GOT3 (cell line): ENCODE measurements at regions not wholly inside any gene's neighbourhood (a gene's known extent, or its start where the extent isn't known, plus 50 kb on each side); places are given as distances from the start of the nearest gene placed in this dataset.
"Not testable (repeated sequence)": the region's sequence is repeated elsewhere in the genome, so short reads cannot be mapped to it uniquely, and the experiment has no call there.

ENCODE experiments used
- DNase-seq: peaks from one replicate; lab custom pipeline; 2025; ENCODE audit warnings: mixed read lengths; lab: John Stamatoyannopoulos, UW

DNA sequence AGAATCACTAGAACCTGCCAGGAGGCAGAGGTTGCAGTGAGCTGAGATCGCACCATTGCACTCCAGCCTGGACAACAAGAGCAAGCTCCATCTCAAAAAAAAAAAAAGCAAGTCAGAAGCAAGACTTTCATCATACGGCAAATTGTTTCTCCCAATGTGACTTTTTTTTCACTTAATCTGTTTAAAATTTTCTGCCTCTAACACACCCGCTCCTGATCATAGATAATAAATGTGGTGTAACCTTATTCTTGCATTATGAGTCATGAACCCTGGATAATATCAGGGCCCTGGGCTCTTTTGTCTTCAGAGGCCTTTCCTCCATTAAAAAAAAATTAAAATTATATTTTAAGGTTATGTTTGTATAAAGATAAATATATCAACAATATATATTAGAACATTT is 111.4 kb upstream of the JCAD start:
- DNase-seq, result no peak

DNA sequence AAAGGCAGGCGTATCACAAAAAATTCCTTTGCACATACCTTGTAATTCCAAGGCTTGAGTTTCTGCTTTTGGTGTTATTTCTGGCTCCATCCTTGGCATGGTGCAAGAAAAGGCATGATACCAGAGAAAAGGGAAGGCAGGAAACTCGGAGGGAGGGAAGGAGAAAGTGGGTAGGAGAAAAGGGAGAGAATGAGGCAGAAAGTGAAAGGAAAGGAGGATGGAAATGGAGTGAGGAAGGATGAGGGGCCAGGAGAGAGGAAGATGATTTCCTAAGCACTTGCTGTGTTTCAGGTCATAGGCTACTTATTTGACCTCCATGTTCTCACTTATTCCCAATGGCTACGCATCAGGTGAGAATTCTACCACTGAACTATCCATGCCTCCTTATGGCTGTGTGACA is 110.8 kb upstream of the JCAD start:
- no peak for DNase-seq

DNA sequence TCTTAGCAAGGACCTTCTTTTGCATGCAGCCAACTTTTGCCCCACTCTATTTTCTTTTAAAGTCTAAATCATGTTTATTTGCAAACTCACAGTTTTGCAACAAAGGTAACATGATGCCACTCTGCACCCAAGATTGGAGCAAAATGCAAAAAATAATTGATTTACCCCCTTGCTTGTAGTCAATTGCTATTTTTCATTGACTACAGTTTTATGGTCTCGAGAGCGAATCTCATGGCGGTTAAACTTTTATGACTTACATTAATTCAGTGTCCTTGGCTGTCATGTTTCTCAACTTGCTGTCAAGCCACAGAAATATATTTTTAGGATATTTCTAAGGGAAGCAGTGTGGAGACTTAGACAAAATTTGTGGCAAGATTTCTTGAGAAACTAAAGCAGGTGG is 110.0 kb upstream of the JCAD start:
- no peak for DNase-seq

DNA sequence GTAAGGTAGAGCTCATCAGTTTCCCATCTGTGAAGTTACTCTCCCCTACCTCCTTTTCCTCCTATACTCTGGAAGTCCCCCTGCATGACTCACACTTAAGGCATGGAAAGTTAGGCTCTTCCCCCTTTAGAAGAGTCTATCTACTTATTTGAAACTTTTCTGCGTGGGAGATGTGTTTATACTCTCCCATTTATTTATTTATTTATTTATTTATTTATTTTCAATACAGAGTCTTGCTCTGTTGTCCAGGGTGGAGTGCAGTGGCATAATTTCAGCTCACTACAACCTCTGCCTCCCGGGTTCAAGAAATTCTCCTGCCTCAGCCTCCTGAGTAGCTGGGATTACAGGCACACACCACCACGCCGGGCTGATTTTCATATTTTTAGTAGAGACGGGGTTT is 107.5 kb upstream of the JCAD start:
- DNase-seq, result no peak

DNA sequence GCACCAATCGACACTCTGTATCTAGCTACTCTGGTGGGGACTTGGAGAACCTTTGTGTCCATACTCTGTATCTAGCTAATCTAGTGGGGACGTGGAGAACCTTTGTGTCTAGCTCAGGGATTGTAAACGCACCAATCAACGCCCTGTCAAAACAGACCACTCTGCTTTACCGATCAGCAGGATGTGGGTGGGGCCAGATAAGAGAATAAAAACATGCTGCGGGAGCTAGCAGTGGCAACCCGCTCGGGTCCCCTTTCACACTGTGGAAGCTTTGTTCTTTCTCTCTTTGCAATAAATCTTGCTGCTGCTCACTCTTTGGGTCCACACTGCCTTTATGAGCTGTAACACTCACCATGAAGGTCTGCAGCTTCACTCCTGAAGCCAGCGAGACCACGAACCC is 104.0 kb upstream of the JCAD start:
- DNase-seq, result not testable (repeated sequence)

DNA sequence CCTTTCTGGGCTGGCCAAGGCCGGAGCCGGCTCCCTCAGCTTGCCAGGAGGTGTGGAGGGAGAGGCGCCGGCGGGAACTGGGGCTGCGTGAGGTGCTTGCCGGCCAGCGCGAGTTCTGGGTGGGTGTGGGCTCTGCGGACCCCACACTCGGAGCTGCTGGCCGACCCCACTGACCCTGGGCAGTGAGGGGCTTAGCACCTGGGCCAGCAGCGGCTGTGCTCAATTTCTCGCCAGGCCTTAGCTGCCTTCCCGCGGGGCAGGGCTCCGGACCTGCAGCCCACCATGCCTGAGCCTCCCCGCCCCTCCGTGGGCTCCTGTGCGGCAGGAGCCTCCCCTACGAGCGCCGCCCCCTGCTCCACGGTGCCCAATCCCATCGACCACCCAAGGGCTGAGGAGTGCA is 103.4 kb upstream of the JCAD start:
- DNase-seq, result not testable (repeated sequence)

DNA sequence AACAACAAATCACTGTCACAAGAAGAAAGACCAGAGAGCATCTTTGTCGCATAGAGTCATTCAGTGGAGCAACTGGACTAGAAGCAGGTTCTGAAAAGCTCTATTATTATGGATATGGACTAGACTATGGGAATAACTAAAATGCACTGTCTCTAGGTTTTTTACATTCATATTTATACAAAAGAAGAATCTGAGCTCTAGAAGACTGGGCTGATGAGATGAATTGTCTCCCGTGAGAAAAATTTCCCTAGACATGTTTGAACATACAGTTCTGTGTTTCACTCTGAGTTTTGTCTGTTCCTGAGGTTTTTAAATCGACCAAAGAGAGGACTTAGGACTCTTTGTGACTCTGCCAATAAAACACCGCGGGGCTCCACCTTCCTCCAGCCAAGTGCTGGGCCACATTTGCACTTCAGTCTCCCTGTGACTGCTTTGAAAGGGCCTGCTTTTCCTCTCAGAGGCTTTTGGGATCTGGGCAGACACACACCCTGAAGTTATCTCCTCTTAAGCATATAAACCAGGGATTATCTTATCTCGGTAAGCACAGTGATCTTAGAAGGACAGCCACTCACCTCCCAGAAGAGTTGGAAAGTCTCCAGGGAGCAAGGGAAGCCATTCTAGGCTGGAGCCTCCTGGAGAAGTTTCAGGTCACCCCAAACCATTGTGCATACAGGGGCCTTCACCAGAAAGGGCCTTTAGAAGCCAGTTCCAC is 101.0 kb upstream of the JCAD start:
- DNase-seq, result no peak

DNA sequence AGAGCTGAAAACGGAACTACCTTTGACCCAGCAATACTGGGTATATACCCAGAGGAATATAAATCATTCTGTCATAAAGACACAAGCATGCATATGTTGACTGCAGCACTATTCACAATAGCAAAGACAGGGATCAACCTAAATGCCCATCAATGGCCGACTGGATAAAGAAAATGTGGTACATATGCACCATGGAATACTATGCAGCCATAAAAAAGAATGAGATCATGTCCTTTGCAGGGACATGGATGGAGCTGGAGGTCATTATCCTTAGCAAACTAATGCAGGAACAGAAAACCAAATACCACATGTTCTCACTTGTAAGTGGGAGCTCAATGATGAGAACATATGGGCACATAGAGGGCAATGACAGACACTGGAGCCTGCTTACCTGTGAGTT is 100.2 kb upstream of the JCAD start:
- DNase-seq, result not testable (repeated sequence)

DNA sequence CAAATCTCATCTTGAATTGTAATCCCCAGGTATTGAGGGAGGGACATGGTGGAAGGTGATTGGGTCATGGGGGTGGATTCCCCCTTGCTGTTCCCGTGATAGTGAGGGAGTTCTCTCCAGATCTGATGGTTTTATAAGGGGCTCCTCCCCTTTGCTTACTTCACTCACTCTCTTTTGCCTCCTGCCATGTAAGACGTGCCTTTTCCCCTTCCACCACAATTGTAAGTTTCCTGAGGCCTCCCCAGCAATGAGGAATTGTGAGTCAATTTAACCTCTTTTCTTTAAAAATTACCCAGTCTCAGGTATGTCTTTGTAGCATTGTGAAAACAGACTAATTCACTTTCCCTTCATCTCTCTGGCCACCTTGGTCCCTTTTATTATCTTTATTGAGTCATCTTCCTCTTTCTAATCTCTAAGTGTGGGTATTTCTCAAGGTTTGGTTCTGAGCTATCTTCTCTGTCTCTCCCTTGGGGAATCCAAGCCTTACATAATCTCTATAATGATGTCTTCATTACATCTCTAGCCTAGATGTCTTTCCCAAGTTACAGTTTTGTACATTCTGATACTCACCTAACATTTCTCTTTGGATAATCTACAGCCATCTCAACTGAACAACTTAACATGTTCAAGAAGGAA is 99.1 kb upstream of the JCAD start:
- no peak for DNase-seq

DNA sequence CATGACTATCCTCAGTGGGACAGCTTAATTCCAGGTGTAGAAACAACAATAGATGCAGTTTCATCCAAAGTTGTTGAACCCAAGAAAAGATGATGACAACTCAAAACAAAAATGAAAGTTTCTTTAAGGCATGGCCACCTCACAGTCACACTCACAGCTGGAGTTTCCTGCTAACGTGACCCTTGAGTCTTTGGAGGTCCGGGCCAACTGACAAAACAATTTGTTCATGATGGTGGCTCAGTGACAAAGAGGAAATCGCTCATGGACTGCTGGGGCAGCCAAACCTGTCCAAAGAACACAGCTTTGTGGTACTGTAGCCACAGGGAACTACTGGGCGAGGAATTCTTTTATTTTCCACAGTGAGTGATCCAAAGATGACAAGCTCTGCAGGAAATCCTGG is 96.0 kb upstream of the JCAD start:
- DNase-seq, result no peak

DNA sequence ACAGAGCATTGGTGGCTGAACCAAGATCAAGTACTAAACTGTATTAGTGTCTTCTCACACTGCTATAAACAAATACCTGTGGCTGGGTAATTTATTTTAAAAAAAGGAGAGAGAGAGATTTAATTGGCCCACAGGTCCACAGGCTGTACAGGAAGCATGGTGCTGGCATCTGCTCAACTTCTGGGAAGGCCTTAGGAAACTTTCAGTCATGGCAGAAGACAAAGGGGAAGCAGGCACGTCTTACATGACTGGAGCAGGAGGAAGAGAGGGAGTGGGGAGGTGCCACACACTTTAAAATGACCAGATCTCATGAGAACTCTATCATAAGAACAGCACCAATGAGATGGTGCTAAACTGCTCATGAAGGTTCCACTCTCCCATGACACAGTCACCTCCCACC is 95.2 kb upstream of the JCAD start:
- DNase-seq, result no peak

DNA sequence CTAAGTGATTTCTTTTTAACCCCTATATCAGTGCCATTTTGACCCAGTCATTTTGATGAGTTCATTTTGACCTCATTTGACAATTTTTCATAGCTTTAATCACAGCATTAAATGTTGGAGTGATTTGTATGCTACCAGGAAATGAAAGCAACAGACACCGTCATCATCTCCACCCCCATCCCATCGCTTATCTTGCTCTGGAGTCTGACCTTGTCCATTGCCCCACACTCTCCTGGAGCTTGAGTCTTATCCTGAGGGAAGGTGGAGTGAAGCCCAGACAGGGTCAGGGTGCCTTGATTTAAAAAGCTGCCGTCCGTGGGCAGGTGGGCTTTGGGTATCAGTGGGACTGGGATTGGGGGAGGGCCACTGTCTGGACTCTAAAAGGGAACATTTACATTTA is 94.7 kb upstream of the JCAD start:
- DNase-seq, result no peak

DNA sequence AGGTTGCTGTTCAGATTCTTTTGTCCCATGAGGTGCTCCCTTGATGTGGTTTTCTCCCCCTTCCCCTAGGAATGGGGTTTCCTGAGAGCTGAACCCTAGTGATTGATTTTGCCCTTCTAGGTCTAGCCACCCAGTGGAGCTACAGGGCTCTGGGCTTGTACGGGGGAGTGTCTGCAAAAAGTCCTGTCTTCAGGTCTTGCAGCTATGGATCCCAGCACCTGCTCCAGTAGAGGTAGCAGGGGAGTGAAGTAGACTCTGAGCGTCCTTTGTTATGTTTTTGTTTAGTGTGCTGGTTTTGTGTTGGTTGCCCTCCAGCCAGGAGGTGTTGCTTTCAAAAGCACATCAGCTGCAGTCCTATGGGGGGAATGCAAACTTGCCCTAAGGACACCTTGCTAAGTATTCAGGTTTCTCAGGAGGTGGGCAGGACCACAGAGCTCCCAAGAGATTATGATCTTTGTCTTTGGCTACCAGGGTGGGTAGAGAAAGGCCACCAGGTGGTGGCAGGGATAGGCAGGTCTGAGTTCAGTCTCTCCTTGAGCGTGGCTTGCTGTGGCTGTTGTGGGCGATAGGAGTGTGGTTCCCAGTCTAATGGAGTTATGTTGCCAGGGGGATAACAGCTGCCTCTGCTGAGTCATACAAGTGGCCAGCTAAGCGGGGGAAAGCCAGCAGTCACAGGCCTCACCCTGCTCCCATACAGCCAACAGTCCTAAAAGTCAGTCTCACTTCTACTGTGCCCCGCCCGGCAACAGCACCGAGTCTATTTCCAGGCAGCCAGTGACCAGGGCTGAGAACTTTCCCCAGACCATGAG is 92.4 kb upstream of the JCAD start:
- peak; percentile 37 for DNase-seq

DNA sequence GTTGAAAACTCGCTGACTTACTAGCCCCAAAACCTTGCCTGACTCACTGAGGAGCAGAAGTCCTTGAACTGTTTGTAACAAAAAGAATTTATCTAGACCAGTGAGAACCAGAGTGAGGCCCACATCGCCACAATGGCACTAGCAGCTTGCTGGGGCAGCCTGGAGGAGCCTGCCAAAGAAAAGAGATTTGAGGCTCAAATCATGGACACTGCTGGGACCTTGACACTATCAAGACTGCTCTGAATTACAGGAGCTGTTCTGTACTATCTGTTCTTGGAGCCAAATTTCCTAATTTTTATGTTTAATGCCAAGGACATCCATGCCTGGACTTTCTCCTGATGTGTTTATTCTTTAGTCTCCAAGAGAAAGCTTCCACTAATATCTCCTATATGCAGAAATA is 82.0 kb upstream of the JCAD start:
- no peak for DNase-seq

DNA sequence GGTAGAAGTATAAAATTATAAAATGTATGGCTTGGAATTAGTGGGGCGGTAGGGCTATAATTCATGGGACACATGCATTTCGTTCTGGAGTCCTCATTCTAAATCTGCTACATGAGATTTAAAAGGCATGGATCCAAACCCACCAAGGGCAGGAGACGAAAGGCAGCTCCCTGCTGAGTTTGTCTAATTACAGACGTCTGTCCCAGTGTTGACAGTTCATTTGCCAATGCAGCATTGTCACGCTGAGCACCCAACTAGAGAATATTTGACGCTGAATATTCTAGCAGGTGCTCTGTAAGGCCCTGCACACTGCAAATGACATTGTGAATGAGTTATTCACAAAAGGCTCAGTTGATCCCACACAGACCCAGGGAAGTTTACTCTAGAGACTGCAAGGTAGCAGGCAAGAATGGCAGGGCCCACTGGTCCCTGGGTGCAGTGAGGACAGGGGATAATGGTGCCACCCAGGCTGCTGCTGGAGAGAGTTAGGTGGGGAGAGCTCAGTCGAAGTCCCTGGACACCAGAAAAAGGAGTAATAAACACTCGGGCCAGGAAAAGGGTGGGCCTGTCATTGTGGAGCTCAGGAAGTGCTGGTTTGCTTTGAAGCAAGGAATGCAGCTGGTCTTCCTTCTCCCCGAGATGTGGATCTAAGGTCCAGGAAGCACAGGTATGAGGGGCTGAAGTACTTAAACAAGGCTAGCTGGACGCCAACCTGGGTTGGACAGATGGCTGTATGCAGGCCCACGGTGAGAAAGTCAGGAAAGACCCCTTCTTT is 75.0 kb upstream of the JCAD start:
- no peak for DNase-seq

DNA sequence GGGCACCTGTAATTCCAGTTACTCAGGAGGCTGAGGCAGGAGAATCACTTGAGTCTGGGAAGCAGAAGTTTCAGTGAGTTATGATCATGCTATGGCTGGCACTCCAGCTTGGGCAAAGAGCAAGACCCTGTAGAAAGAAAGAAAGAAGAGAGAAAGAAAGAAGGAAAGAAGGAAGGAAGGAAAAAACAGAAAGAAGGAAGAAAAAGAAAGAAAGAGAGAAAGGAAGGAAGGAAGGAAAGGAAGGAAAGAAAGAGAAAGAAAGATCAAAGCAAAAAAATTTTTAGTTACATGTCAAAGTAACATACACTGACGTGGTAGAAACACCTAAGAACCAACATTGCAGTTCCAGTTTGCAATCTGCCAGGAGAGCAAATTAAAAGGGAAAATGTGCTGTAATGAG is 73.8 kb upstream of the JCAD start:
- no peak for DNase-seq

DNA sequence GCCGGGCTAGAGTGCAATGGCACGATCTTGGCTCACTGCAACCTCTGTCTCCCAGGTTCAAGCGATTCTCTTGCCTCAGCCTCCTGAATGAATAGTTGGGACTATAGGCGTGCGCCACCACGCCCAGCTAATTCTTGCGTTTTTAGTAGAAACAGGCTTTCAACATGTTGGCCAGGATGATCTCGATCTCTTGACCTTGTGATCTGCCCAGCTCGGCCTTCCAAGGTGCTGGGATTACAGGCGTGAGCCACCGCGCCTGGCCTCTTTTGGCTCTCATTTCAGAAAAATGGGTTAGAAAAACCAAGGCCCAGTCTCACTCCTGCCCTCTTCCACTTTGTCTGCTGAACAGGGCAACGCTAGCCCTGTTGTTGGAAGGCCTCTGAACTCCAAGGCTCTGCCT is 72.0 kb upstream of the JCAD start:
- DNase-seq, result not testable (repeated sequence)

DNA sequence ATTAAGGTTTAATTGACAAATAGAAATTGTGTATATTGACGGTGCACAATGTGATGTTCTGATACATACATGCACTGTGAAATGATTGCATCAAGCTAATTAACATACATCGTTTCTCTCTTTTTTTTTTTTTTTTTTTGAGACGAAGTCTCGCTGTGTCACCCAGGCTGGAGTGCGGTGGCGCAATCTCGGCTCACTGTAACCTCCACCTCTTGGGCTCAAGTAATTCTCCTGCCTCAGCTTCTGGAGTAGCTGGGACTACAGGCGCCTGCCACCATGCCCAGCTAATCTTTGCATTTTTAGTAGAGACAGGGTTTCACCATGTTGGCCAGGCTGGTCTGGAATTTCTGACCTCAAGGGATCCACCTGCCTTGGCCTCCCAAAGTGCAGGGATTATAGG is 69.9 kb upstream of the JCAD start:
- DNase-seq, result not testable (repeated sequence)

DNA sequence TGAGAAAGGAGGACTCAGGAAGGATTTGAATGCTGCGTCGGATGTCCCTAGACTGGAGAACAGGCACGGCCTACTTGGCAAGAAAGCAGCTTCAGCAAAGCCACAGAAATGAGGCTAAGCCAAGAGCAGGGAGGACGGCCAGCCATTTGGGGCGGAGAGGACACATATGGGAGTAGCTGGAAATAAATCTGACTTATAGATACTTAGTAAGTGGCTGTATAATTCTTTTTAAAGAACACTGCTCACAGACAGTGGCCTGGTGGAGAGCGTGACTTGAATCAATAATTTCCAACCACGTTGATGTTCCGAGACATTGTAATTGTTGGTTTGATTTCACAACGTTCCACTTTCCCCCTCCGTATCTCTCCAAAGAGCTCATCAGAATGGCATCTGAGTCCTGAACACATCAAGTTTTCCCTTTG is 67.7 kb upstream of the JCAD start:
- DNase-seq, result no peak

DNA sequence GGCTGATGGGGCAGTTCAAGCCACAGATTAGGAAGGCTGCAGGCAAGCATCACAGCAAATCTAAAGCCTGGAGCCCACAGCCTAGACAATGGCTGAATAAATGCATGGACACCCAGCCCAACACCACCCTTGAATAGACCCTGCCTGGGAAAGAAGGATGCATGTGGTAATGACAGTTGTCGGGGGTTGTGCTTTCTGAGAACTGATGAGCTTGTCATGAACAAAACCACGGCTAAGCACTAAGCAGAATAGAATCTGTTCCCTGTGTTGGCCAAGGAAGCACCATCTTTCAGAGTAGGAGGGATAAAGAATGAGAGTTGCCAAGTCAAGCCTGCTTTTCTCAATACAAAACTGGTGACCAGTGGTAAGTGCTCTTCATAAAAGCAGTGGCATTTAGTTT is 66.1 kb upstream of the JCAD start:
- no peak for DNase-seq

DNA sequence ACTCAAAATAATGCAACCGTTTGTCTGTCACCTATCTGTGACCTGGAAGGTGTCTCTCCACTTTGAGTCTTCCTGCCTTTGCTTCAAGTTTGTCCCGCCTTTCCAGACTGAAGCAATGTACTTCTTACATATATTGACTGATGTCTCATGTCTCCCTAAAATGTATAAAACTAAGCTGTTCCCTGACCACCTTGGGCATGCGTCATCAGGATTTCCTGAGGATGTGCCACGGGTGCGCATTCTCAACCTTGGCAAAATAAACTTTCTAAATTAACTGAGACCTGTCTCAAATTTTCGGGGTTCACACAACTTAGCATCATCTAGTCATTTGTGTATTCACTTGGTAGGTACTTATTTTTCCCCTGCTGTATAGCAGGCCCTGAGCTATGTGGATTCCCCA is 65.3 kb upstream of the JCAD start:
- no peak for DNase-seq

DNA sequence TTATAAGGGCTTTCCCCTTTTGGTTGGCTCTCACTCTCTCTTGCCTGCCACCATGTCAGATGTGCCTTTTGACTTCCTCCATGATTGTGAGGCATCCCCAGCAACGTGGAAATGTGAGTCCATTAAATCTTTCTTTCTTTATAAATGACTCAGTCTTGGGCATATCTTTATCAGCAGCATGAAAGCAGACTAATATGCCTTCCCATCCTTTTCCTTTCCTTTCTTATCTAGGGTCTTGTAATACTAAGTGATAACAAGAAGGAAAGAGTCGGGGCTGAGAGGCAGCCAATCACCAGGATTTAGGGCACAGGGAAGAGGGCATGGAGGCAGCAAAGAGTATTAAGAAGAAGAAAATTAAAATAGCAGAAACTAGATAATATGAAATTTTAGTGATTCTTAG is 62.0 kb upstream of the JCAD start:
- DNase-seq, result no peak
